ENCODE measurements at regions not wholly inside any gene's neighbourhood (a gene's known extent, or its start where the extent isn't known, plus 50 kb on each side); places are given as distances from the start of the nearest gene placed in this dataset.

- intact Hi-C loops (cut with DNase I) = no loop called here
- DNase-seq = no peak
These were observed 404.4 kb downstream of the MAN2A1 start for GRCh38 chr5:110094109-110094508.

DNA sequence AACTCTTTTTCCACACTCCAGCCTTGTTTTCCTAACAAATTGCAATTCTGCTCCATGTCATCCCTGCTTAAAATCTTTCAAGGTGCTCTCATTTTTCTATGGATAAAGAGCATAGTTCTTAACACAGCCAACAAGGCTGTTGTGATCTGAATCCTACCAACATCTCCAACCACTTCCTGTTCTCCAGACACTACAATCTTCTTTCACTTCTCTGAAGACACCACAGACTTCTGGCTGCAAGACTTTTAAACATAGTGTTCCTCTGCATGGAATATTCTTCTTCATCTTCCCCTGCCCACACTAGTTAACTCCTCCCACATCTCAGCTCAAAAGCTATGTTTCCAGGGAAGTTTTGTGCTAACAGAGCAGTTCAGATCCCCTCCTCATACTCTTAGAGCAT lies 404.8 kb downstream of the MAN2A1 start:
- intact Hi-C loops (cut with DNase I) = no loop called here
- DNase-seq = peak in 1 of 42 donors; percentile 2

DNA sequence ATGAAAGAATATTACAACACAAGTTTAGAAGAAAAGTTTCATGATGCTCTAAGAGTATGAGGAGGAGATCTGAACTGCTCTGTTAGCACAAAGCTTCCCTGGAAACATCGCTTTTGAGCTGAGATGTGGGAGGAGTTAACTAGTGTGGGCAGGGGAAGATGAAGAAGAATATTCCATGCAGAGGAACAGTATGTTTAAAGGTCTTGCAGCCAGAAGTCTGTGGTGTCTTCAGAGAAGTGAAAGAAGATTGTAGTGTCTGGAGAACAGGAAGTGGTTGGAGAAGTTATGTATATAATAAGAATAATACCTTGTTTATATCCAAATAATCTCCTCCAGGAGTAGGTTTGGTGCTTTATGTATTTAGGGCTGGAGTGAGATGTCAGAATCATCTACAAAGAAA lies 406.7 kb downstream of the MAN2A1 start:
- intact Hi-C loops (cut with DNase I) = no loop called here
- no peak for DNase-seq

DNA sequence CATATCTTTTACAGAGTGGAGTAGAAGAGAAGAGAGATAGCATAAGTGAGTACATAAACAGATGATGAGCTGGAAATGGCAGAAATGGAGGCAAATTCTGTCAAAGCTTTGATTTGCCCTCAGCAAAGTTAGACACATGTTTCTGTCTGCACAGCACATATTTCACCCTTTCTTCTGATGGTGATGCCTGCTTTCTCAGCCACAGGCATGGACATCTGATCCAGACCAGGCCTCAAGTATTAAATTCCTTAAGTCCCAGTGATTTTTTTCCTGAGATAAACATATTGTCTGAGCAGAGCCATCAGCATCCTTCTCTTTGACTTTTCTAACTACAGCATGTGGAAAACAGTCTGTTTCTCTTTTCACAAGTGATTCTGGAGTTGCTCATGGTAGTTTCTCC lies 409.8 kb downstream of the MAN2A1 start:
- intact Hi-C loops (cut with DNase I) = no loop called here
- DNase-seq = no peak

DNA sequence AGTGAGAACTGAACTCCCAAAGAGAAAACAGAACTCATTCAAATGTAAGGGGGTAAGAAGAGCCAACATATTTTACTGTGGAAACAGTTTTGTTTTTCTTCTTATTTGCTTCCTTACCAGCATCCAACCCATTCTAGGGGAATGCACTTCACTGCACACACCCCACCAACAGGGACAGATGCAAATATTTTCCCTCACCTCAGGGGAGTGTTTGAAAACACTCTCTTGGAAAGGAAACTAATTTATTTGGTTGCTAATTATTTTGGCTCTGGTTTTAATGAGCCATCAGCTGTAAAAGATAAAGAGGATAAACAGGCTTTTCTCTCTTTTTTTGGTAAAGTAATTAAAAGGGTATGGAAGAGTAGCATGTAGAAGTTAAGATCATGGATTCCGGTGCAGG lies 413.4 kb downstream of the MAN2A1 start:
- intact Hi-C loops (cut with DNase I) = no loop called here
- no peak for DNase-seq

- no peak for DNase-seq
- intact Hi-C loops (cut with DNase I) = no loop called here
These were observed 414.5 kb downstream of the MAN2A1 start for GRCh38 chr5:110104060-110104725.

GRCh38 chr5:110104726-110105669 lies 415.3 kb downstream of the MAN2A1 start:
- DNase-seq = no peak
- intact Hi-C loops (cut with DNase I) = no loop called here

GRCh38 chr5:110105692-110106091 lies 416.0 kb downstream of the MAN2A1 start:
- DNase-seq = peak in 2 of 42 donors; percentile 10 to 18
- intact Hi-C loops (cut with DNase I) = no loop called here

DNA sequence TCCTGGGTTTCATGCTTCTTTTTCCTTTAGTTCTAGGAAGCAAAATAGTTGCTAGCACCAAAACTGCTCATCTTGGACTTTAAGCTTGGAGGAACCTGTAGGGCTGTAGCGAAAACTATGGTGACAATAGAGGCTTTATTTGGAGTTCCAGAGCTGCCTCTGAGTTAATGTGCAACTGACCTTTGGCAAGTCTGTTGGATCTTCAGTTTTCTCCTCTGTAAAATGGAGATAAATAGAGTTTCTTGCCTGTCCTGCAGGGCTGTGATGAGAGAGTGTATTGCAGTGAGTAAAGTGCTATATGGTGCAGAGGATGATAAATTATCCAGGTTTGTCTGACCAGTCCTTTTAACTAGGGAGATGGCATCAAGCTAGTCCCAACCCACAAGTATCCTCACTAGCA lies 417.0 kb downstream of the MAN2A1 start:
- intact Hi-C loops (cut with DNase I) = no loop called here
- DNase-seq = no peak

GRCh38 chr5:110108520-110108919 lies 418.8 kb downstream of the MAN2A1 start:
- no peak for DNase-seq
- intact Hi-C loops (cut with DNase I) = no loop called here

DNA sequence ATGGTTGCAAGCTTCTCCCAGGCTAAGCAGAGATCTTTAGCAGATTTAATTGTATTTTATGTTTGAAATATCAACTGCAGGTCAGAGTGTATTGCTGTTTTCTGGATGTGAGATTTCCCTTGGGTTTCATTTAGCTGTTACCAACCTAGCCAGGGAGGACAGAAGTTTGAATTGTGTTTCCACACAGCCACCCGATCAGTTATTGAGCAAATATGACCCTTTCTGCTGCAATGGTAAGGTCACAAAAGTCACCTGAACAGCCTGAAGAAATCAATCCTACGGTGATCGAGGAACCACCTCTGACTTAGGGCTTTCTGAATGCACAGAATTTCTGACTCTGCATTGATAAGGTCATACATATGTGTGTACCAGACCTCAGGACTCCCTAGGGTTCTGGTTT lies 419.9 kb downstream of the MAN2A1 start:
- intact Hi-C loops (cut with DNase I) = no loop called here
- no peak for DNase-seq

DNA sequence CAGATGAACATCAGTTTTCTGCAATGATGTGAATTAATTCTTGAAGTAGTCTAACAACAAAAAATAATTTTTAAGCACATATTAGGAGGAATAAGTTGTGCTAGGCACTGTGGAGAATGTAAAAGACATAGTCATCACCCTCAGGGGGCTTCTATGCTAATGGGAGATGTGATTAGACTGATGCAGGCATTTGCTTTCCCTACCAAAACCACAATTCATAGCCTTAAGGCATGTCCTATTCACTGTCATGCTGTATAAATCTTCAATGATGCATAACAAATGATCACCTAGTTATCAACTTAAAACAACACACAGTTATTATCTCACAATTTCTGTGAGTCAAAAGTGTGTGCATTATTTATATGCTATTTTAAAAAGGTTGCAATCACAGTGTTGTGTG lies 422.6 kb downstream of the MAN2A1 start:
- no peak for DNase-seq
- intact Hi-C loops (cut with DNase I) = no loop called here

GRCh38 chr5:110115503-110115902 lies 425.8 kb downstream of the MAN2A1 start:
- no peak for DNase-seq
- intact Hi-C loops (cut with DNase I) = no loop called here

DNA sequence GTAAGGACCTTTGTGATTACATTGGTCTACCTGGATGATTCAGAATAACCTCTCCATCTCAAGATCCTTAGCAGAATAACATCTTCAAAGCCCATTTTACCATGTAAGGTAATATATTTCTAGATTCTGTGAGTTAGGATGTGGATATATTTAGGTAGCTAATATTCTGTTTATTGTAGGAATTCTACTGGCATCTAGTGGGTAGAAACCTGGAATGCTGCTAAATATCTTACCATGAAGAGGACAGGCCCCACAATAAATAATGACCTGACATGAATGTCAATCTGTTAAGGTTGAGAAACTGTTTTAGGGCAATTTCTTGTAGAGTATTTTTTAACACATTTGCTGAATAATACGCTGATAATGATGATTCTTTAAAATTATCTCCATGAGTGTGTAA lies 426.8 kb downstream of the MAN2A1 start:
- no peak for DNase-seq
- intact Hi-C loops (cut with DNase I) = no loop called here

DNA sequence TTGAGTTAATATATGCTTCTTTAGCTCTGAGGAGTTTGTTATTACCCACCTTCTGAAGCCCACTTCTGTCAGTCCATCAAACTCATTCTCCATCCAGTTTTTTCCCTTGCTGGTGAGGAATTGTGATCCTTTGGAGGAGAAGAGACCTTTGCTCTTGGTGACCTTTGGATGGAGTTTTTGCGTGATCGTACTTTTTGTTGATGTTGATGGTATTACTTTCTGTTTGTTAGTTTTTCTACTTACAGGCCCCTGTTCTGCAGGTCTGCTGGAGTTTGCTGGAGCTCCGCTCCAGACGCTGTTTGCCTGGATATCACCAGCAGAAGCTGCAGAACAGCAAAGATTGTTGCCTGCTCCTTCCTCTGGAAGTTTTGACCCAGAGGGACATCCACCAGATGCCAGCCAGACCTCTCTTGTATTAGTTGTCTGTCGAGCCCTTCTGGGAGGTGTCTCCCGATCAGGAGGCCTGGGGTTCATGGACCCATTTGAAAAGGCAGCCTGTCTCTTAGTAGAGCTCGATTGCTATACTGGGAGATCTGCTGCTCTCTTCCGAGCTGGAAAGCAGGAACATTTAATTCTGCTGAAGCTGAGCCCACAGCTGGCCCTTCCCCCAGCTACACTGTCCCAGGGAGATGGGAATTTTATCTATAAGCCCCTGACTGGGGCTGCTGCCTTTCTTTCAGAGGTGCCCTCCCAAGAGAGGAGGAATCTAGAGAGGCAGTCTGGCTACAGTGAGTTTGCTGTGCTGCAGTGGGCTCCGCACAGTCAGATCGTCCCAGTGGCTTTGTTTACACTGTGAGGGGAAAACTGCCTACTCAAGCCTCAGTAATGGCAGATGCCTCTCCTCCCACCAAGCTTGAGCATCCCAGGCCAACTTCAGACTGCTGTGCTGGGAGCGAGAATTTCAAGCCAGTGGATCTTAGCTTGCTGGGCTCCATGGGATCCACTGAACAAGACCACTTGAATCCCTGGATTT lies 445.5 kb downstream of the MAN2A1 start:
- intact Hi-C loops (cut with DNase I) = no loop called here

DNA sequence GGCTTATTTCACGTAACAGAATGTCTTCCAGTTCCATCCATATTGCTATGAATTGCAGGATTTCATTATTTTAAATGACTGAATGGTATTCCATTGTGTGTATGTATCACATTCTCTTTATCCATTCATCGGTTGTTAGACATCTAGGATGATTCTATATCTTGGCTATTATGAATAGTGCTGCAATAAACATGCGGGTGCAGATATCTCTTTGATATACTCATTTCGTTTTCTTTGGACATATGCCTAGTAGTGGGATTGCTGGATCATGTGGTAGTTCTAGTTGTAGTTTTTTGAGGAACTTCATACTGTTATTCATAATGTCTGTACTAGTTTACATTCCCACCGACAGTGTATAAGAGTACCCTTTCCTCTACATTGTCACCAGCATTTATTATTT lies 460.5 kb downstream of the MAN2A1 start:
- intact Hi-C loops (cut with DNase I) = no loop called here
- DNase-seq = no peak

More for the DNA sequence above, 445.5 kb downstream of the MAN2A1 start:
- no peak for DNase-seq

GRCh38 chr5:110159202-110159601 lies 469.5 kb downstream of the MAN2A1 start:
- intact Hi-C loops (cut with DNase I) = no loop called here
- no peak for DNase-seq

DNA sequence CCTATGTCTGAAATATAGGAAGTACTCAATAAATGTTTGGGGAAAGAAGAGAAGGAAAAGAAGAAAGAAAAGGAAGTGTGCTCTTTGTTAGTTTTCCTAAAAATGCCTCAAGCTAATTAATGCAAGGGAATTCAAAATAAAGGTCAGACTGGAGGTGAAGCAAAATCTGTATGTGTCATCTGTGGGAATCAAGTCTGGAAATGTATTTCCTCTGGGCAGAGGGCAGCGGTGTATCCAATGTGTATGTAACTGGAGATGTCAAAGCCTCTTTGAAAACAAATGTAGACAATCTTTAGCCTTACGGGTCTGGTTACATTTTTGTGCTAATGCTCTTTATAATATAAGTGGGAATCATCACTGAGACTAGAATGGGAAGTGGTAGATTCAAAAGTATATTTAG lies 471.4 kb downstream of the MAN2A1 start:
- intact Hi-C loops (cut with DNase I) = no loop called here

GRCh38 chr5:110165366-110165765 lies 475.6 kb downstream of the MAN2A1 start:
- intact Hi-C loops (cut with DNase I) = no loop called here
- DNase-seq = no peak

More for the DNA sequence above, 471.4 kb downstream of the MAN2A1 start:
- DNase-seq = no peak

Data from head of caudate nucleus (tissue), 42 donors.